Right lobe of liver (tissue), 4 donors: ENCODE measurements at regions not wholly inside any gene's neighbourhood (a gene's known extent, or its start where the extent isn't known, plus 50 kb on each side); places are given as distances from the start of the nearest gene placed in this dataset.
"Not testable (repeated sequence)": the region's sequence is repeated elsewhere in the genome, so short reads cannot be mapped to it uniquely, and the experiment has no call there.

Experiments used
- POLR2A ChIP-seq: fragments of 450-650 bp; IDR thresholded peaks from one replicate; pipeline ENCODE4 v1.6.1; 2017; ENCODE audit warnings: antibody characterized with exemption, mild to moderate bottlenecking
- TF ChIP-seq, protein P1 (sequence below), 4 donors: fragments of 200-600 bp in 3 of 4; fragments of 450-650 bp in 1 of 4; IDR thresholded peaks; one replicate each; pipeline versions ENCODE4 v1.5.1 to v1.8.0; 2016 to 2022; ENCODE audit warnings: antibody characterized with exemption in 4 of 4, mild to moderate bottlenecking in 2 of 4
- donor health status: DM: no; HTN: no; CAD: no.
- donor health status: DM: no; HTN: no; CAD: no.
- donor health status: DM: no; HTN: yes; CAD: no.

DNA sequence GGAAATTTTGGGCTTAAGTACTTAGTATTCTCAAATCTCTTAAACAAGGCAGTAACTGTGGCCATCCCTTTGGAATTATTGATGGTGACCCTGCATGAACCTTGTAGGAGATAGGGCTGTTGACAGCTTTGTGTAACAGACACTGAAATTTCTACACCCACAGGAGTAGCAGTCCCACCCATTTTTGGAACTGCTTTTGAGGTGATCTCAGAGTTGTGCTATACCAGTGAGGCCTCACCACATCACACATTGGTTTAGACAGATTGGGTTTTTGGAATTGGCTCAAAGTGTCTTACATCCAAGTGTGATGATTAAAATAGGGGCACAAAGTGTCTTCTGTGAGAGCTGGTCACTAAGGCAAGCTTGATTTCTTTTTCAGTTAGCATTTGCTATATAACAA lies 105.6 kb upstream of the CRYM start:
- TF ChIP-seq, protein P1, sequence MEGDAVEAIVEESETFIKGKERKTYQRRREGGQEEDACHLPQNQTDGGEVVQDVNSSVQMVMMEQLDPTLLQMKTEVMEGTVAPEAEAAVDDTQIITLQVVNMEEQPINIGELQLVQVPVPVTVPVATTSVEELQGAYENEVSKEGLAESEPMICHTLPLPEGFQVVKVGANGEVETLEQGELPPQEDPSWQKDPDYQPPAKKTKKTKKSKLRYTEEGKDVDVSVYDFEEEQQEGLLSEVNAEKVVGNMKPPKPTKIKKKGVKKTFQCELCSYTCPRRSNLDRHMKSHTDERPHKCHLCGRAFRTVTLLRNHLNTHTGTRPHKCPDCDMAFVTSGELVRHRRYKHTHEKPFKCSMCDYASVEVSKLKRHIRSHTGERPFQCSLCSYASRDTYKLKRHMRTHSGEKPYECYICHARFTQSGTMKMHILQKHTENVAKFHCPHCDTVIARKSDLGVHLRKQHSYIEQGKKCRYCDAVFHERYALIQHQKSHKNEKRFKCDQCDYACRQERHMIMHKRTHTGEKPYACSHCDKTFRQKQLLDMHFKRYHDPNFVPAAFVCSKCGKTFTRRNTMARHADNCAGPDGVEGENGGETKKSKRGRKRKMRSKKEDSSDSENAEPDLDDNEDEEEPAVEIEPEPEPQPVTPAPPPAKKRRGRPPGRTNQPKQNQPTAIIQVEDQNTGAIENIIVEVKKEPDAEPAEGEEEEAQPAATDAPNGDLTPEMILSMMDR (IDR thresholded peaks at IDR 0.05): not testable (repeated sequence)
- TF ChIP-seq POLR2A: not testable (repeated sequence)
